SK-N-SH (cell line): ENCODE measurements at regions not wholly inside any gene's neighbourhood (a gene's known extent, or its start where the extent isn't known, plus 50 kb on each side); places are given as distances from the start of the nearest gene placed in this dataset.

ENCODE experiments used
- CTCF ChIA-PET: fragments of 300-600, 350-600 bp; formaldehyde crosslinking; extraction: SDS; loops from one replicate; lab custom pipeline; 2021; lab: Yijun Ruan, JAX
- POLR2A ChIA-PET: fragments of 350-600 bp; sonication (Branson Sonifier 250); formaldehyde crosslinking; extraction: SDS; loops from one replicate; lab custom pipeline; 2020; ENCODE audit warnings: antibody characterized with exemption, inconsistent platforms; lab: Yijun Ruan, JAX
- DNase-seq: peaks from one replicate; pipeline ENCODE4 v3.0.0; 2012
- H2AFZ ChIP-seq: fragments of 200-600 bp; sonication (generic); 2 replicates; pipeline ENCODE4 v1.8.1; 2016; ENCODE audit warnings: antibody characterized with exemption, mild to moderate bottlenecking, low read depth
- H3F3A ChIP-seq: fragments of 200-600 bp; sonication (generic); replicated peaks from 2 replicates; pipeline ENCODE3; 2016; ENCODE audit warnings: antibody characterized with exemption, mild to moderate bottlenecking; ENCODE audit not compliant: insufficient read depth
- H3K27ac ChIP-seq, 2 experiments: fragments of 200-500 bp in 1 of 2; fragments of 200-600 bp in 1 of 2; sonication (Bioruptor generic) in 1 of 2; sonication (generic), shearing (Covaris generic) in 1 of 2; 2 replicates each; pipeline versions ENCODE4 v1.5.1 to v1.6.1; 2014 to 2016; ENCODE audit warnings: low read depth in 2 of 2, inconsistent platforms in 1 of 2, low read length in 1 of 2, mild to moderate bottlenecking in 1 of 2, mixed read lengths in 1 of 2
- H3K27me3 ChIP-seq: fragments of 200-600 bp; sonication (generic), shearing (Covaris generic); 2 replicates; pipeline ENCODE4 v1.6.1; 2016; ENCODE audit warnings: mixed run types; ENCODE audit not compliant: insufficient read depth
- H3K36me3 ChIP-seq, 2 experiments: fragments of 200-500 bp in 1 of 2; fragments of 200-600 bp in 1 of 2; sonication (Bioruptor generic) in 1 of 2; sonication (generic) in 1 of 2; replicated peaks in 1 of 2; 2 replicates each; pipeline versions ENCODE3 to v1.5.1; 2014 to 2016; ENCODE audit warnings: low read length in 1 of 2, mild to moderate bottlenecking in 1 of 2; ENCODE audit not compliant: insufficient read depth in 2 of 2, control insufficient read depth in 1 of 2
- H3K4me1 ChIP-seq, 2 experiments: fragments of 200-500 bp in 1 of 2; fragments of 200-600 bp in 1 of 2; sonication (Bioruptor generic) in 1 of 2; sonication (generic), shearing (Covaris generic) in 1 of 2; 2 replicates each; pipeline versions ENCODE4 v1.5.1 to v1.6.1; 2014 to 2016; ENCODE audit warnings: low read depth in 1 of 2, low read length in 1 of 2, mixed run types in 1 of 2; ENCODE audit not compliant: insufficient read depth in 2 of 2, control insufficient read depth in 1 of 2
- H3K4me2 ChIP-seq: fragments of 200-600 bp; sonication (generic), shearing (Covaris generic); 2 replicates; pipeline ENCODE4 v1.6.1; 2017; ENCODE audit warnings: mixed run types
- H3K4me3 ChIP-seq, 2 experiments: fragments of 200-500 bp in 1 of 2; fragments of 200-600 bp in 1 of 2; sonication (Bioruptor generic) in 1 of 2; sonication (generic), shearing (Covaris generic) in 1 of 2; 2 replicates each; pipeline versions ENCODE4 v1.5.1 to v1.8.1; 2014 to 2016; ENCODE audit warnings: low read depth in 2 of 2, inconsistent platforms in 1 of 2, low read length in 1 of 2, mild to moderate bottlenecking in 1 of 2, mixed read lengths in 1 of 2, moderate library complexity in 1 of 2
- H3K79me2 ChIP-seq: fragments of 200-600 bp; sonication (generic); 2 replicates; pipeline ENCODE4 v1.8.1; 2017; ENCODE audit warnings: mild to moderate bottlenecking; ENCODE audit not compliant: insufficient read depth
- H3K9ac ChIP-seq: fragments of 200-600 bp; sonication (generic); 2 replicates; pipeline ENCODE4 v1.6.1; 2017; ENCODE audit warnings: mixed run types
- H3K9me2 ChIP-seq: fragments of 200-600 bp; sonication (generic); 2 replicates; pipeline ENCODE4 v1.6.1; 2017; ENCODE audit warnings: mixed run types
- H3K9me3 ChIP-seq: fragments of 200-600 bp; sonication (generic); 2 replicates; pipeline ENCODE4 v1.6.1; 2017; ENCODE audit warnings: mixed run types, mild to moderate bottlenecking, moderate library complexity
- H4K20me1 ChIP-seq: fragments of 200-600 bp; sonication (generic); 2 replicates; pipeline ENCODE4 v1.6.1; 2017; ENCODE audit warnings: mild to moderate bottlenecking, mixed run types; ENCODE audit not compliant: insufficient read depth
- EP300 ChIP-seq, 2 experiments: IDR thresholded peaks; 2 replicates each; pipeline versions ENCODE4 v1.4.0 to v1.6.1; 2012; ENCODE audit warnings: borderline replicate concordance in 1 of 2, low read depth in 1 of 2, low read length in 1 of 2
- FOXM1 ChIP-seq: IDR thresholded peaks from 2 replicates; pipeline ENCODE4 v1.4.0; 2012; ENCODE audit warnings: low read depth, mild to moderate bottlenecking
- GABPA ChIP-seq: IDR thresholded peaks from 2 replicates; pipeline ENCODE4 v1.4.0; 2012; ENCODE audit warnings: low read depth, mild to moderate bottlenecking
- MAX ChIP-seq: IDR thresholded peaks from 2 replicates; pipeline ENCODE4 v1.4.0; 2012; ENCODE audit warnings: low read depth
- MEF2A ChIP-seq: IDR thresholded peaks from 2 replicates; pipeline ENCODE4 v1.4.0; 2012; ENCODE audit warnings: low read depth, borderline replicate concordance
- MXI1 ChIP-seq: IDR thresholded peaks from 2 replicates; pipeline ENCODE4 v1.6.1; 2012; ENCODE audit warnings: mild to moderate bottlenecking, low read depth, low read length, improper control_type of control experiment
- NFIC ChIP-seq: IDR thresholded peaks from 2 replicates; pipeline ENCODE4 v1.4.0; 2012; ENCODE audit warnings: borderline replicate concordance
- PBX3 ChIP-seq: IDR thresholded peaks from 2 replicates; pipeline ENCODE4; 2012
- POLR2AphosphoS5 ChIP-seq: IDR thresholded peaks from 2 replicates; pipeline ENCODE4 v1.6.1; 2012; ENCODE audit warnings: low read depth, low read length
- RFX5 ChIP-seq: IDR thresholded peaks from 2 replicates; pipeline ENCODE4 v1.6.1; 2012; ENCODE audit warnings: mild to moderate bottlenecking, improper control_type of control experiment, low read length
- RXRA ChIP-seq: IDR thresholded peaks from 2 replicates; pipeline ENCODE4 v1.4.0; 2012; ENCODE audit warnings: low read depth, mild to moderate bottlenecking, borderline replicate concordance
- TAF1 ChIP-seq: IDR thresholded peaks from 2 replicates; pipeline ENCODE4 v1.6.1; 2012; ENCODE audit warnings: low read depth, mild to moderate bottlenecking, low read length, moderate library complexity, borderline replicate concordance
- TCF12 ChIP-seq: IDR thresholded peaks from 2 replicates; pipeline ENCODE4 v1.4.0; 2012
- TEAD4 ChIP-seq: IDR thresholded peaks from 2 replicates; pipeline ENCODE4 v1.4.0; 2012; ENCODE audit warnings: mild to moderate bottlenecking, borderline replicate concordance; ENCODE audit not compliant: insufficient read depth
- YY1 ChIP-seq: IDR thresholded peaks from 2 replicates; pipeline ENCODE4 v1.4.0; 2012; ENCODE audit warnings: low read depth, mild to moderate bottlenecking
- WGBS: methylation state at CpG from one replicate; pipeline ENCODE4 v1.1.6; 2017; ENCODE audit warnings: low lambda C conversion rate; 5-methylcytosine and 5-hydroxymethylcytosine counted together
- TF ChIP-seq, protein P1 (sequence below): fragments of 150-350 bp; IDR thresholded peaks from 2 replicates; pipeline ENCODE4 v1.6.1; 2017; ENCODE audit warnings: antibody characterized with exemption, low read length, low read depth, borderline replicate concordance
- TF ChIP-seq, protein P2 (sequence below): IDR thresholded peaks from 2 replicates; pipeline ENCODE4 v1.6.1; 2012; ENCODE audit warnings: mild to moderate bottlenecking, low read depth, low read length, moderate library complexity

GRCh38 chr16:80408014-80408413 is 132.8 kb upstream of the DYNLRB2 start:
- Histone ChIP-seq H3K9me3 (no peaks in the 10 kb centered on the region; the same call in 1 of the 2 replicates), H3K4me3 (no peak overlapping the region), H3K27ac (no peak overlapping the region)
- CTCF ChIA-PET: interaction anchor here (0.7 kb wide), 1 partner anchor 39 kb away, joined by 3 read pairs; no protein-coding TSS in a partner anchor
- TF ChIP-seq RXRA: no peak
- TF ChIP-seq NFIC: no peak
- no peak for TF ChIP-seq PBX3
- TF ChIP-seq TAF1: no peak
- TF ChIP-seq EP300 (IDR thresholded peaks at IDR 0.05; ENCODE audit: borderline replicate concordance in 1 of 2, low read depth in 1 of 2, low read length in 1 of 2): no peak
- no peak for TF ChIP-seq MEF2A
- TF ChIP-seq, protein P1, sequence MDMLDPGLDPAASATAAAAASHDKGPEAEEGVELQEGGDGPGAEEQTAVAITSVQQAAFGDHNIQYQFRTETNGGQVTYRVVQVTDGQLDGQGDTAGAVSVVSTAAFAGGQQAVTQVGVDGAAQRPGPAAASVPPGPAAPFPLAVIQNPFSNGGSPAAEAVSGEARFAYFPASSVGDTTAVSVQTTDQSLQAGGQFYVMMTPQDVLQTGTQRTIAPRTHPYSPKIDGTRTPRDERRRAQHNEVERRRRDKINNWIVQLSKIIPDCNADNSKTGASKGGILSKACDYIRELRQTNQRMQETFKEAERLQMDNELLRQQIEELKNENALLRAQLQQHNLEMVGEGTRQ: no peak
- TF ChIP-seq POLR2AphosphoS5: no peak
- no peak for TF ChIP-seq GABPA
- TF ChIP-seq, protein P2, sequence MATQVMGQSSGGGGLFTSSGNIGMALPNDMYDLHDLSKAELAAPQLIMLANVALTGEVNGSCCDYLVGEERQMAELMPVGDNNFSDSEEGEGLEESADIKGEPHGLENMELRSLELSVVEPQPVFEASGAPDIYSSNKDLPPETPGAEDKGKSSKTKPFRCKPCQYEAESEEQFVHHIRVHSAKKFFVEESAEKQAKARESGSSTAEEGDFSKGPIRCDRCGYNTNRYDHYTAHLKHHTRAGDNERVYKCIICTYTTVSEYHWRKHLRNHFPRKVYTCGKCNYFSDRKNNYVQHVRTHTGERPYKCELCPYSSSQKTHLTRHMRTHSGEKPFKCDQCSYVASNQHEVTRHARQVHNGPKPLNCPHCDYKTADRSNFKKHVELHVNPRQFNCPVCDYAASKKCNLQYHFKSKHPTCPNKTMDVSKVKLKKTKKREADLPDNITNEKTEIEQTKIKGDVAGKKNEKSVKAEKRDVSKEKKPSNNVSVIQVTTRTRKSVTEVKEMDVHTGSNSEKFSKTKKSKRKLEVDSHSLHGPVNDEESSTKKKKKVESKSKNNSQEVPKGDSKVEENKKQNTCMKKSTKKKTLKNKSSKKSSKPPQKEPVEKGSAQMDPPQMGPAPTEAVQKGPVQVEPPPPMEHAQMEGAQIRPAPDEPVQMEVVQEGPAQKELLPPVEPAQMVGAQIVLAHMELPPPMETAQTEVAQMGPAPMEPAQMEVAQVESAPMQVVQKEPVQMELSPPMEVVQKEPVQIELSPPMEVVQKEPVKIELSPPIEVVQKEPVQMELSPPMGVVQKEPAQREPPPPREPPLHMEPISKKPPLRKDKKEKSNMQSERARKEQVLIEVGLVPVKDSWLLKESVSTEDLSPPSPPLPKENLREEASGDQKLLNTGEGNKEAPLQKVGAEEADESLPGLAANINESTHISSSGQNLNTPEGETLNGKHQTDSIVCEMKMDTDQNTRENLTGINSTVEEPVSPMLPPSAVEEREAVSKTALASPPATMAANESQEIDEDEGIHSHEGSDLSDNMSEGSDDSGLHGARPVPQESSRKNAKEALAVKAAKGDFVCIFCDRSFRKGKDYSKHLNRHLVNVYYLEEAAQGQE: no peak
- no peak for TF ChIP-seq TEAD4
- no peak for TF ChIP-seq FOXM1
- no peak for TF ChIP-seq TCF12
- TF ChIP-seq MAX: no peak
- TF ChIP-seq RFX5: no peak
- TF ChIP-seq MXI1: no peak
- no peak for TF ChIP-seq YY1
- TF ChIP-seq, all 33 proteins: peak for 0
- H2AFZ ChIP-seq: no peak overlapping the region
- peaks cover 5% of the 10 kb centered on the region for H3F3A ChIP-seq
- no peaks in the 10 kb centered on the region for H3K9me2 ChIP-seq
- DNase-seq: no peak
- H3K4me2 ChIP-seq: no peak overlapping the region
- H3K4me1 ChIP-seq: no peaks in the 10 kb centered on the region
- H3K9ac ChIP-seq: no peak overlapping the region
- H3K79me2 ChIP-seq: no peaks in the 10 kb centered on the region
- H4K20me1 ChIP-seq: no peaks in the 10 kb centered on the region
- no peaks in the 10 kb centered on the region for H3K36me3 ChIP-seq
- 6% methylated on average over 1 of the region's 1 CpG for WGBS
- H3K27me3 ChIP-seq: no peaks in the 10 kb centered on the region
- POLR2A ChIA-PET: no interaction called here
